GM11168 (cell line): ENCODE measurements at regions not wholly inside any gene's neighbourhood (a gene's known extent, or its start where the extent isn't known, plus 50 kb on each side); places are given as distances from the start of the nearest gene placed in this dataset.

Experiments used
- in situ Hi-C: fragments of 300-500 bp; cut with MboI; formaldehyde crosslinking; loops from one replicate; pipeline ENCODE4 v1.12.0; 2022; ENCODE audit warnings: low sequenced_read_pairs; ENCODE audit not compliant: unreplicated experiment

- in situ Hi-C loops: no loop called here
Measured at GRCh38 chr12:19849208-19849607, 409.9 kb downstream of the AEBP2 start.

- in situ Hi-C loops: no loop called here
Measured at GRCh38 chr12:19850346-19851065, 411.2 kb downstream of the AEBP2 start.

GRCh38 chr12:19852100-19852855 lies 413.0 kb downstream of the AEBP2 start:
- in situ Hi-C loops: no loop called here

- in situ Hi-C loops: no loop called here
Measured at GRCh38 chr12:19855851-19856250, 416.6 kb downstream of the AEBP2 start.

GRCh38 chr12:19856389-19856788 lies 417.1 kb downstream of the AEBP2 start:
- in situ Hi-C loops: no loop called here

- in situ Hi-C loops: no loop called here
Measured at GRCh38 chr12:19857204-19857603, 417.9 kb downstream of the AEBP2 start.

GRCh38 chr12:19867151-19867550 lies 427.9 kb downstream of the AEBP2 start:
- in situ Hi-C loops: no loop called here

GRCh38 chr12:19867970-19868369 lies 428.7 kb downstream of the AEBP2 start:
- in situ Hi-C loops: no loop called here

GRCh38 chr12:19869413-19869812 lies 430.1 kb downstream of the AEBP2 start:
- in situ Hi-C loops: no loop called here

GRCh38 chr12:19872621-19873540 lies 433.6 kb downstream of the AEBP2 start:
- in situ Hi-C loops: no loop called here

GRCh38 chr12:19880076-19880475 lies 440.8 kb downstream of the AEBP2 start:
- in situ Hi-C loops: no loop called here

GRCh38 chr12:19880721-19881120 lies 441.4 kb downstream of the AEBP2 start:
- in situ Hi-C loops: no loop called here

- in situ Hi-C loops: no loop called here
Measured at GRCh38 chr12:19882346-19882745, 443.1 kb downstream of the AEBP2 start.

GRCh38 chr12:19884021-19884492 lies 444.8 kb downstream of the AEBP2 start:
- in situ Hi-C loops: no loop called here

GRCh38 chr12:19885093-19885812 lies 446.0 kb downstream of the AEBP2 start:
- in situ Hi-C loops: no loop called here

- in situ Hi-C loops: no loop called here
Measured at GRCh38 chr12:19886065-19886464, 446.8 kb downstream of the AEBP2 start.

- in situ Hi-C loops: no loop called here
Measured at GRCh38 chr12:19886639-19887064, 447.4 kb downstream of the AEBP2 start.

- in situ Hi-C loops: no loop called here
Measured at GRCh38 chr12:19890024-19890423, 450.7 kb downstream of the AEBP2 start.

- in situ Hi-C loops: no loop called here
Measured at GRCh38 chr12:19891936-19892591, 452.8 kb downstream of the AEBP2 start.
